BLaER1 treated with 17β-estradiol and CSF1 and Interleukin-3, amounts not matched to agents 10 nM and 100 nM (cell line): ENCODE measurements at regions not wholly inside any gene's neighbourhood (a gene's known extent, or its start where the extent isn't known, plus 50 kb on each side); places are given as distances from the start of the nearest gene placed in this dataset.

Experiments
- H3K27ac ChIP-seq, 11 experiments: shearing (Covaris generic); formaldehyde crosslinking; 2 replicates each; pipeline ENCODE4 v1.8.1; 2022
- H3K27me3 ChIP-seq, 11 experiments: shearing (Covaris generic); formaldehyde crosslinking; 2 replicates each; pipeline ENCODE4 v1.8.1; 2022
- H3K36me3 ChIP-seq, 11 experiments: shearing (Covaris generic); formaldehyde crosslinking; 2 replicates each; pipeline ENCODE4 v1.8.1; 2022
- H3K4me1 ChIP-seq, 10 experiments: shearing (Covaris generic); formaldehyde crosslinking; 2 replicates each; pipeline ENCODE4 v1.8.1; 2022
- H3K4me2 ChIP-seq, 11 experiments: shearing (Covaris generic); formaldehyde crosslinking; 2 replicates each; pipeline ENCODE4 v1.8.1; 2022
- H3K4me3 ChIP-seq, 10 experiments: shearing (Covaris generic); formaldehyde crosslinking; 2 replicates each; pipeline ENCODE4 v1.8.1; 2022
- H3K9ac ChIP-seq, 11 experiments: shearing (Covaris generic); formaldehyde crosslinking; 2 replicates each; pipeline ENCODE4 v1.8.1; 2022
- H3K9me3 ChIP-seq, 11 experiments: shearing (Covaris generic); formaldehyde crosslinking; replicated peaks in 1 of 11; 2 replicates each; pipeline ENCODE4 v1.8.1; 2022
- H4K20me1 ChIP-seq, 11 experiments: shearing (Covaris generic); formaldehyde crosslinking; 2 replicates each; pipeline ENCODE4 v1.8.1; 2022
- Cebpa-rat ChIP-seq, 11 experiments: shearing (Covaris generic); IDR thresholded peaks; 2 replicates each; pipeline ENCODE4 v1.8.1; 2022

DNA sequence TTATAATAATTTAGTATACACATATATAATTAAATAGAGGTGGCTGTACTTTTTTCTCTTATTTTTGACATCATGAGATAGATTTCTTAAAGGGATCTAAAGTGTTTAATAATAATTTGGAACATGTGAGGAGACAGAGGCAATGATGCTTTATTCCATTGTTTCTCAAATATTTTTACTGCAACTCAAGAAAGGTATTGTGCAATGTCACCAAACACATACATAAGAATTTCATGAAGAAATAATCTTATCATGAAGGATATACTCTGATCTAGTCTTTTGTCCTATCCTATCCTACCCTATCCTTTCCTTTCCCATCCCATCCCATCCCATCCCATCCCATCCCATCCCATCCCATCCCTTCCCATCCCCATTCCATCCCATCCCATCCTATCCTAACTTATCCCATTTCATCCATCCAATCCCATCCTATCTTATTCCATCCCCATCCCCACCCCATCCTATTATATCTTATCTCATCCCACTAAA lies 232.1 kb upstream of the SMIM21 start:
- Histone ChIP-seq H3K36me3 (0 out of 22 replicates have a peak, but pooled peaks cover 0 to 5% (median 0%) of the 10 kb centered on the region in 11 experiments), H4K20me1 (no peaks in the 10 kb centered on the region), H3K27me3 (no peaks in the 10 kb centered on the region), H3K4me1 (peaks cover 32 to 60% (median 51%) of the 10 kb centered on the region in 10 experiments), H3K4me2 (no peak overlapping the region; a peak in 3 of 22 replicates), H3K9me3 (peaks cover 28 to 38% (median 37%) of the 10 kb centered on the region in 11 experiments), H3K27ac (peak overlapping the region in 2 of 11 experiments; percentile 83 to 92; a peak in 2 of 22 replicates), H3K4me3 (no peak overlapping the region), H3K9ac (no peak overlapping the region)
- peak in 1 of 11 experiments; percentile 36; a peak in 1 of 22 replicates for TF ChIP-seq Cebpa-rat (IDR thresholded peaks at IDR 0.05)

DNA sequence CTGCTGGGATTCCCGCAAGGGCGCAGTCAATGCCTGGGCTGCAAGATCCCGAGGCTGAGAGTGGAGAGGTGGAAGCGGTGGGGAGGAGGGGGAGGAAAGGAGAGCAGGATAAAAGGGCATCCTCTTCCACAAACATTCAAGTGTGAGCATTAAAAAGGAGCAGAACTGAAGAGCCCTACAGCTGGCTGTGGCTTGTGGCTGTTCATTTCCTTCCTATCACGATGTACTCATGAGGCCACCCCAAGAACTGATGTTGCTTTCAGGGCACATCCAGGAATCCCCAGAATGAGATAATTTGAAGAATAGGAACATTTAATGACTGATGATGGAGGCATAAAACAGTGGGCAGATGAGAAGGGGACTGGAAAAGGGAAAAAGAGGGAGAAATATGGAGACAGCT lies 230.8 kb upstream of the SMIM21 start:
- peak overlapping the region in 7 of 10 experiments; percentile 13 to 49 (median 27); a peak in 11 of 20 replicates for H3K4me3 ChIP-seq
- peaks cover 28 to 36% (median 34%) of the 10 kb centered on the region in 11 experiments for H3K9me3 ChIP-seq
- H3K4me2 ChIP-seq, result peak overlapping the region; percentile 50 to 91 (median 82)
- TF ChIP-seq Cebpa-rat (IDR thresholded peaks at IDR 0.05), result no peak
- H3K27ac ChIP-seq, result peak overlapping the region in 8 of 11 experiments; percentile 67 to 92 (median 84); a peak in 16 of 22 replicates
- H3K9ac ChIP-seq, result peak overlapping the region in 8 of 11 experiments; percentile 10 to 78 (median 64); a peak in 15 of 22 replicates
- H3K4me1 ChIP-seq, result peaks cover 32 to 71% (median 62%) of the 10 kb centered on the region in 10 experiments
- H3K36me3 ChIP-seq, result 0 out of 22 replicates have a peak, but pooled peaks cover 0 to 5% (median 0%) of the 10 kb centered on the region in 11 experiments
- H3K27me3 ChIP-seq, result no peaks in the 10 kb centered on the region
- H4K20me1 ChIP-seq, result no peaks in the 10 kb centered on the region

DNA sequence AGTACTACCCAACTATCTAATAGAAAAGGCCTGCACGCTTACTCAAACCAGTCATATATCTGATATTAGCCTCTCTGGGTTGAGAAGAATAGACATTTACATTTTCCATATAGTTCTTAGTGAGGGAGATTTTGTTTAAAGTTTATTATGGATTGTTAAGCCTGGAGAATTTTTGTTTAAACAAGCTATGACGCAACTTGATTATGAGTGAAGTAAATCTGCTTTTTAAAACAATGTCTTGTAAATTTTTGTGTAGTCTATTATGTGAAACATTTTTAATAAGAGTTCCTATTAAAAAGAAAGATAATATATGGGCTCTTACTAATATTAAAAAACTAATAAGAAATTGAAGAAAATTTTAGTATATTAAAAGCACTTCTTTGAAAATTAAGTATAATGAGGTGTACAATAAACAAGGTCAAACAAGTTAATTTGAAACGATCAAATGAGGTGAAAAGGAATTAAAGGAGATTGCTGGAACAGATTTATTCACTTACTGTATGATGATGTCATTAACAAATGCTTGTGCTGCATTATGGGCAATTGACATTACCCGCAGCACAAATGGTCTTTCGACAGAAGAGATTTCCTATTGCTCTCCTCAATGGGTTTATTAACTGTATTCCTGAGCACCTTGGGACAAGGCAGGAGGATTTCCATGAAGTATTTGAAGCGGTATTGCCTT lies 229.2 kb upstream of the SMIM21 start:
- no peak for TF ChIP-seq Cebpa-rat (IDR thresholded peaks at IDR 0.05)
- Histone ChIP-seq H3K4me1 (peaks cover 32 to 65% (median 60%) of the 10 kb centered on the region in 10 experiments), H4K20me1 (no peaks in the 10 kb centered on the region), H3K36me3 (0 out of 22 replicates have a peak, but pooled peaks cover 0 to 5% (median 0%) of the 10 kb centered on the region in 11 experiments), H3K4me2 (peak overlapping the region; percentile 59 to 91 (median 82); a peak in 20 of 22 replicates), H3K9ac (peak overlapping the region in 5 of 11 experiments; percentile 22 to 78 (median 58); a peak in 3 of 22 replicates), H3K9me3 (peaks cover 12 to 25% (median 18%) of the 10 kb centered on the region in 11 experiments), H3K4me3 (peak overlapping the region in 2 of 10 experiments; percentile 30 to 39; a peak in 3 of 20 replicates), H3K27ac (peak overlapping the region in 8 of 11 experiments; percentile 72 to 92 (median 84); a peak in 16 of 22 replicates), H3K27me3 (no peaks in the 10 kb centered on the region)

DNA sequence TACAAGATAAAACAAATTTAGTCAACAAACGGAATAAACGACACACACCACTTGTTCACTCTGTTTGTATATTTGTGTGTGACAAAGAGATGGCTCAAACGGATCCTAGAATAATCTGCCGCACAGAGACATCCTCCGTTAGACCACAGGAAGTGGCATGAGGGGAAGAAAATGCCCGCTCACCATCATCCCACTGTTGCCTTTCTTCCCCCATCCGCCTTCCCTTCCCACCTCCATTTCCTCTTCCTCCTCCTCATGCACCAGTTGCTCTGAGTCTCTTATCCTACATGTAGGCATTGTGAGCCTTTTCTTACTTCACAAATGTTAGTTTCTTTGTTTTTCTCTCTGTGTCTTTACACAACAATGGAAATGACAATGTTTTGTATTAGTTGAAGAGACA lies 228.5 kb upstream of the SMIM21 start:
- Histone ChIP-seq H3K27ac (peak overlapping the region in 9 of 11 experiments; percentile 49 to 92 (median 79); a peak in 18 of 22 replicates), H3K9ac (peak overlapping the region in 8 of 11 experiments; percentile 40 to 71 (median 54); a peak in 13 of 22 replicates), H3K4me3 (peak overlapping the region in 8 of 10 experiments; percentile 11 to 41 (median 23); a peak in 8 of 20 replicates), H3K36me3 (0 out of 22 replicates have a peak, but pooled peaks cover 0 to 4% (median 0%) of the 10 kb centered on the region in 11 experiments), H3K4me2 (peak overlapping the region; percentile 59 to 90 (median 78)), H3K4me1 (peaks cover 32 to 65% (median 60%) of the 10 kb centered on the region in 10 experiments), H3K27me3 (no peaks in the 10 kb centered on the region), H4K20me1 (no peaks in the 10 kb centered on the region), H3K9me3 (peaks cover 7 to 23% (median 12%) of the 10 kb centered on the region in 11 experiments)
- no peak for TF ChIP-seq Cebpa-rat (IDR thresholded peaks at IDR 0.05)

DNA sequence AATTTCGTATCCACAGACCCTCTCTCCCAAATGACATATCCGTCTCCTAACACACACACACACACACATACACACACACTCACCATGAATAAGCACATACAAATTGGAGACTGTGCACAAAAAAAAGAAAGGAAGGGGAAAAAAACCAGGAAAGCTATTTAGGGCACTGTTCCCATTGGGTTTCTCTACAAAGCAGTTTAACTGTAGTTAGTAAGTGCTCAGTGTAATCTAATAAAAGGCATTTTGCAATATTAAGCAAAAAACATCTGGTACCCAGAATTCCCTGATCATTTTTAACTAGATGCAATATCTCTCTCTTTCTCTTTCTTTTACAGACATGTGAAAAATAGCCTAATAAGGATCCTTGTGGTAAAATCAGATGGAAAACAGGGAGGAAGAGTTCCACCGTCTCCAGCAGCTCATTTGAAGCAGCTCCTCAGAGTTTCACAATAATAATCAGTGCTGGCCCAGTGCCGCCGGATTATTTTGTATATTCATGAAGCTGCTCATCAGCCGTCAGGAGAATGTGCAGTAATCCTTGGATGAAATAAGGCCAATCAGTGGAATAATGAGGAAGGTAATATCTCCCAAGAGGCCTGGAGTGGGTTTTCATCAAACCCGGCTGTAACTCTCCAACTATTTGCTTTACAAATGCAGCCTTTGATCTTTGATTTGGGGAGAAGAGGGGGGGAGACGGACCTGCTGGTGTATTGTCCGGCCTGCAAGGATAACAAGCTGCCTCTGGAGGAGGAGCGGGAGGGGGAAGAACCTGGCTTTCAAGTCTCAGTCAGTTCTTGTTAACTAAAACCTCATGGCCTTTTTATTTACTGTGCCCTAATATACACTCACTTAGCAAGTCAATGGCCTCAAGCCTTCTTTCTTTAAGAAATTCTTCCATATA lies 227.6 kb upstream of the SMIM21 start:
- Histone ChIP-seq H3K4me2 (peak overlapping the region; percentile 59 to 90 (median 78); a peak in 21 of 22 replicates), H3K9me3 (peaks cover 2 to 20% (median 3%) of the 10 kb centered on the region in 11 experiments; a peak in 14 of 22 replicates), H3K9ac (peak overlapping the region in 8 of 11 experiments; percentile 40 to 71 (median 54); a peak in 15 of 22 replicates), H3K27ac (peak overlapping the region in 9 of 11 experiments; percentile 49 to 92 (median 79); a peak in 18 of 22 replicates), H4K20me1 (no peaks in the 10 kb centered on the region), H3K27me3 (no peaks in the 10 kb centered on the region), H3K4me1 (peaks cover 32 to 65% (median 60%) of the 10 kb centered on the region in 10 experiments), H3K4me3 (peak overlapping the region in 7 of 10 experiments; percentile 11 to 41 (median 16); a peak in 8 of 20 replicates), H3K36me3 (no peaks in the 10 kb centered on the region)
- no peak for TF ChIP-seq Cebpa-rat (IDR thresholded peaks at IDR 0.05)

DNA sequence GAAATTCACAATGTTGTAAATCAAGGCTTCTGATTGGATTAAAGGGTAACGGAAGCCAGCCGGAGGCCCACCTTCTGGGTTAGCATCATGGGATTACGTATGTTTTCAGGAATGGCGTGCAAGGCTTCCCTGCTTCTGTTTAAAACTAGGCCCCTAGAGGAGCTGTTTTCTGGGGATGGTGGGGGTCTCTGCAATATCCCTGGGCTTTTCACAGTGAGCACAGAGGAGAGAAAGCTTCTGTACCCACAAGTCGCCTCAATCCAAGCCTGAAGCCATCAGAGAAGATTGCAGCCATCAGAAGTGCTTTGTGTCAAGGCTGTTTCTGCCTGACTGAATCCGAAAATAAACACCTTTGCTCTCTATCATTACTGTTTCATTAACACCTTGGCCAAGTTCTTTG lies 226.9 kb upstream of the SMIM21 start:
- no peak overlapping the region; a peak in 1 of 20 replicates for H3K4me3 ChIP-seq
- TF ChIP-seq Cebpa-rat (IDR thresholded peaks at IDR 0.05), result no peak
- H3K27me3 ChIP-seq, result no peaks in the 10 kb centered on the region
- H3K9ac ChIP-seq, result peak overlapping the region in 2 of 11 experiments; percentile 14 to 51; a peak in 1 of 22 replicates
- peak overlapping the region in 8 of 11 experiments; percentile 7 to 92 (median 81); a peak in 14 of 22 replicates for H3K27ac ChIP-seq
- peaks cover 0 to 16% (median 0%) of the 10 kb centered on the region in 11 experiments; a peak in 7 of 22 replicates for H3K9me3 ChIP-seq
- peaks cover 32 to 63% (median 59%) of the 10 kb centered on the region in 10 experiments for H3K4me1 ChIP-seq
- peak overlapping the region in 10 of 11 experiments; percentile 72 to 90 (median 78); a peak in 19 of 22 replicates for H3K4me2 ChIP-seq
- H3K36me3 ChIP-seq, result no peaks in the 10 kb centered on the region
- no peaks in the 10 kb centered on the region for H4K20me1 ChIP-seq

DNA sequence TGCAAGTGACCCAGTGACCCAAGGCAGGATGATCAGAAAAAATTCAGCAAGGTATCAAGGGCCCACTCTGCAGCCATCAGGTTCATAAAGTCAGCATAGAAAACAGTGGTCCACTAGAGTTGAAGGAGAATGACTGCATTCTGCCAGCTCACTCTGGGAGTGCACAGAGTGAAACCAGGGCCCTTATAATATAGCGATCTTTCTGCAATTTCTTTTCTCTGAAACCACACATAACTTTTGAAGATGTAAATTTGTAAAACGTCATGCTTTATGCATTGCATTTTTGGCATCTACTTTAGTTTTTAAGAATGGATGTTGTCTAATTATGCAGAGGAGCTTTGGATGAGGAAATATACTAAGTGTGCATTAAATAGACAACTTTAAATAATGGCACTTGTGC lies 225.0 kb upstream of the SMIM21 start:
- Histone ChIP-seq H3K9ac (no peak overlapping the region), H3K36me3 (no peaks in the 10 kb centered on the region), H4K20me1 (no peaks in the 10 kb centered on the region), H3K4me3 (no peak overlapping the region), H3K27me3 (no peaks in the 10 kb centered on the region), H3K4me2 (no peak overlapping the region), H3K27ac (no peak overlapping the region), H3K9me3 (peaks cover 0 to 21% (median 8%) of the 10 kb centered on the region in 11 experiments; a peak in 11 of 22 replicates), H3K4me1 (peaks cover 19 to 45% (median 41%) of the 10 kb centered on the region in 10 experiments)
- TF ChIP-seq Cebpa-rat (IDR thresholded peaks at IDR 0.05), result no peak

DNA sequence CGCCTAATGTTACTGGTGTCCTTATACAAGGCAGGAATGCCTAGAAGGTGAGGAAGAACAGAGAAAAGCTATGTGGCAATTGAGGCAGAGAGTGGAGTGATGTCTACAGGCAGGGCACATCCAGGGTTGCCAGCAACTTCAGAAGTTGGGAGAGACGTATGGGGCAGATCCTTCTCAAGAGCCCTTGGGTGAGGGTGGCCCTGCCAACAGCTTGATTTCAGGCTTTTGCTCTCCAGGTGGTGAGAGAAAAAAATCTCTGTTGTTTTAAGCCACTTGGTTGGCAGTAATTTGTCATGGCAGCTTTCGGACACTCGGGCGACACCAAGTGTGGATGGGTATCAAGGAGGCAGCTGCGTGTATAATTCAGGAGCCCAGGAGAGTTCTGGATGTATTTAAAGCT lies 217.4 kb upstream of the SMIM21 start:
- no peak for TF ChIP-seq Cebpa-rat (IDR thresholded peaks at IDR 0.05)

More for the DNA sequence above, 217.4 kb upstream of the SMIM21 start:
- Histone ChIP-seq H4K20me1 (no peaks in the 10 kb centered on the region), H3K4me1 (peaks cover 24 to 38% (median 32%) of the 10 kb centered on the region in 10 experiments), H3K4me3 (no peak overlapping the region), H3K4me2 (no peak overlapping the region), H3K36me3 (no peaks in the 10 kb centered on the region), H3K9me3 (peaks cover 7 to 49% (median 28%) of the 10 kb centered on the region in 11 experiments; a peak in 21 of 22 replicates), H3K27me3 (no peaks in the 10 kb centered on the region), H3K27ac (no peak overlapping the region), H3K9ac (no peak overlapping the region)
